HCEC 1CT (cell line): ENCODE measurements at regions not wholly inside any gene's neighbourhood (a gene's known extent, or its start where the extent isn't known, plus 50 kb on each side); places are given as distances from the start of the nearest gene placed in this dataset.

Source experiments
- DNase-seq: peaks from one replicate; pipeline ENCODE4 v3.0.0-alpha.2; 2017

- DNase-seq: no peak
Measured at GRCh38 chr3:19093084-19093483, 55.2 kb upstream of the KCNH8 start.

GRCh38 chr3:19077388-19077787 is 70.9 kb upstream of the KCNH8 start:
- DNase-seq: no peak

GRCh38 chr3:19075037-19075436 is 73.3 kb upstream of the KCNH8 start:
- no peak for DNase-seq

- DNase-seq: no peak
Measured at GRCh38 chr3:19074257-19074900, 73.9 kb upstream of the KCNH8 start.

- DNase-seq: no peak
Measured at GRCh38 chr3:19073341-19074105, 74.8 kb upstream of the KCNH8 start.

- no peak for DNase-seq
Measured at GRCh38 chr3:19070325-19070724, 78.0 kb upstream of the KCNH8 start.

GRCh38 chr3:19065027-19065426 is 83.3 kb upstream of the KCNH8 start:
- no peak for DNase-seq

GRCh38 chr3:19063936-19064335 is 84.4 kb upstream of the KCNH8 start:
- no peak for DNase-seq

GRCh38 chr3:19060404-19060803 is 87.9 kb upstream of the KCNH8 start:
- DNase-seq: no peak

- DNase-seq: no peak
Measured at GRCh38 chr3:19052874-19053273, 95.4 kb upstream of the KCNH8 start.

GRCh38 chr3:19046440-19046839 is 101.9 kb upstream of the KCNH8 start:
- no peak for DNase-seq

- no peak for DNase-seq
Measured at GRCh38 chr3:19030522-19030839, 117.8 kb upstream of the KCNH8 start.

- DNase-seq: no peak
Measured at GRCh38 chr3:19029837-19030521, 118.3 kb upstream of the KCNH8 start.

- DNase-seq: no peak
Measured at GRCh38 chr3:19025441-19025840, 122.9 kb upstream of the KCNH8 start.

GRCh38 chr3:19022546-19022945 is 125.8 kb upstream of the KCNH8 start:
- DNase-seq: no peak

- DNase-seq: no peak
Measured at GRCh38 chr3:19016851-19017250, 131.5 kb upstream of the KCNH8 start.

- DNase-seq: no peak
Measured at GRCh38 chr3:19013879-19014278, 134.4 kb upstream of the KCNH8 start.

GRCh38 chr3:19012846-19013245 is 135.5 kb upstream of the KCNH8 start:
- no peak for DNase-seq

GRCh38 chr3:19002606-19003005 is 145.7 kb upstream of the KCNH8 start:
- DNase-seq: no peak

GRCh38 chr3:18998069-18998468 is 150.2 kb upstream of the KCNH8 start:
- DNase-seq: no peak

GRCh38 chr3:18992709-18993108 is 155.6 kb upstream of the KCNH8 start:
- no peak for DNase-seq

- DNase-seq: no peak
Measured at GRCh38 chr3:18989237-18989795, 159.0 kb upstream of the KCNH8 start.

- DNase-seq: no peak
Measured at GRCh38 chr3:18988614-18989229, 159.6 kb upstream of the KCNH8 start.
